Spleen (tissue), 7 donors: ENCODE measurements at regions not wholly inside any gene's neighbourhood (a gene's known extent, or its start where the extent isn't known, plus 50 kb on each side); places are given as distances from the start of the nearest gene placed in this dataset.

ENCODE experiments used
- POLR2A ChIP-seq, 3 donors: fragments of 450-650 bp; IDR thresholded peaks; one replicate each; pipeline ENCODE4 v1.5.1; 2017; ENCODE audit warnings: antibody characterized with exemption in 3 of 3, mild to moderate bottlenecking in 1 of 3
- TF ChIP-seq, protein P1 (sequence below), 11 experiments: fragments of 200-600 bp in 7 of 11; fragments of 450-650 bp in 4 of 11; sonication (generic) in 4 of 11; IDR thresholded peaks in 8 of 11; conservative IDR thresholded peaks in 3 of 11; 1 replicate in 7 of 11; 2 replicates in 4 of 11; pipeline versions ENCODE4 v1.4.0 to v1.8.0; 2016 to 2021; ENCODE audit warnings: antibody characterized with exemption in 11 of 11, inconsistent platforms in 4 of 11, mild to moderate bottlenecking in 1 of 11
- donor health status: DM: no; HTN: no; CAD: no; lungs with moderate emphysema.
- donor health status: DM: no; HTN: no; CAD: no.
- donor health status: DM: no; HTN: no; CAD: no.

DNA sequence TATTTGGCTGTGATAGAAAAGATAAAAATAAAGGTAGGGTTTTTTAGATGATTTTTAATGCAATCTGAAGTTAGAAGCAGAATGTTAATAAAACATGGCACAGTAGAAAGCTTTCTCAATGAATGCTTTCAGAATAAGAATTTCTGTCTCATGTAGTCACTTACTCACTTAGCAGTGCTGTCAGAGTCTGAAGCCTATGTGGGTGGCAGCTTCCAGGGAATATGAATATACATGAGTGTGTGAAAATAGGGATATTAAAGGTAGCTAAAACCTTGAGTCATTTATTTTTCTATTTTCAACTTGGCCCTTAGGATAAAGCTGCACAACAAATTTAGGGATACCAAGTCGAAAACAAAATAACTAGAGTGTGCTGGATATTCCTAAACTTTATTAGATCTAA lies 427.9 kb downstream of the AEBP2 start:
- TF ChIP-seq, protein P1, sequence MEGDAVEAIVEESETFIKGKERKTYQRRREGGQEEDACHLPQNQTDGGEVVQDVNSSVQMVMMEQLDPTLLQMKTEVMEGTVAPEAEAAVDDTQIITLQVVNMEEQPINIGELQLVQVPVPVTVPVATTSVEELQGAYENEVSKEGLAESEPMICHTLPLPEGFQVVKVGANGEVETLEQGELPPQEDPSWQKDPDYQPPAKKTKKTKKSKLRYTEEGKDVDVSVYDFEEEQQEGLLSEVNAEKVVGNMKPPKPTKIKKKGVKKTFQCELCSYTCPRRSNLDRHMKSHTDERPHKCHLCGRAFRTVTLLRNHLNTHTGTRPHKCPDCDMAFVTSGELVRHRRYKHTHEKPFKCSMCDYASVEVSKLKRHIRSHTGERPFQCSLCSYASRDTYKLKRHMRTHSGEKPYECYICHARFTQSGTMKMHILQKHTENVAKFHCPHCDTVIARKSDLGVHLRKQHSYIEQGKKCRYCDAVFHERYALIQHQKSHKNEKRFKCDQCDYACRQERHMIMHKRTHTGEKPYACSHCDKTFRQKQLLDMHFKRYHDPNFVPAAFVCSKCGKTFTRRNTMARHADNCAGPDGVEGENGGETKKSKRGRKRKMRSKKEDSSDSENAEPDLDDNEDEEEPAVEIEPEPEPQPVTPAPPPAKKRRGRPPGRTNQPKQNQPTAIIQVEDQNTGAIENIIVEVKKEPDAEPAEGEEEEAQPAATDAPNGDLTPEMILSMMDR (IDR thresholded peaks at IDR 0.05 in 8 of 11, conservative IDR thresholded peaks at IDR 0.05 in 3 of 11), result no peak
- TF ChIP-seq POLR2A (IDR thresholded peaks at IDR 0.05), result no peak
